SK-N-SH (cell line): ENCODE measurements at regions not wholly inside any gene's neighbourhood (a gene's known extent, or its start where the extent isn't known, plus 50 kb on each side); places are given as distances from the start of the nearest gene placed in this dataset.

Source experiments
- CTCF ChIA-PET: fragments of 300-600, 350-600 bp; formaldehyde crosslinking; extraction: SDS; loops from one replicate; lab custom pipeline; 2021; lab: Yijun Ruan, JAX
- POLR2A ChIA-PET: fragments of 350-600 bp; sonication (Branson Sonifier 250); formaldehyde crosslinking; extraction: SDS; loops from one replicate; lab custom pipeline; 2020; ENCODE audit warnings: antibody characterized with exemption, inconsistent platforms; lab: Yijun Ruan, JAX
- DNase-seq: peaks from one replicate; pipeline ENCODE4 v3.0.0; 2012
- H2AFZ ChIP-seq: fragments of 200-600 bp; sonication (generic); 2 replicates; pipeline ENCODE4 v1.8.1; 2016; ENCODE audit warnings: antibody characterized with exemption, mild to moderate bottlenecking, low read depth
- H3F3A ChIP-seq: fragments of 200-600 bp; sonication (generic); replicated peaks from 2 replicates; pipeline ENCODE3; 2016; ENCODE audit warnings: antibody characterized with exemption, mild to moderate bottlenecking; ENCODE audit not compliant: insufficient read depth
- H3K27ac ChIP-seq, 2 experiments: fragments of 200-500 bp in 1 of 2; fragments of 200-600 bp in 1 of 2; sonication (Bioruptor generic) in 1 of 2; sonication (generic), shearing (Covaris generic) in 1 of 2; 2 replicates each; pipeline versions ENCODE4 v1.5.1 to v1.6.1; 2014 to 2016; ENCODE audit warnings: low read depth in 2 of 2, inconsistent platforms in 1 of 2, low read length in 1 of 2, mild to moderate bottlenecking in 1 of 2, mixed read lengths in 1 of 2
- H3K27me3 ChIP-seq: fragments of 200-600 bp; sonication (generic), shearing (Covaris generic); 2 replicates; pipeline ENCODE4 v1.6.1; 2016; ENCODE audit warnings: mixed run types; ENCODE audit not compliant: insufficient read depth
- H3K36me3 ChIP-seq, 2 experiments: fragments of 200-500 bp in 1 of 2; fragments of 200-600 bp in 1 of 2; sonication (Bioruptor generic) in 1 of 2; sonication (generic) in 1 of 2; replicated peaks in 1 of 2; 2 replicates each; pipeline versions ENCODE3 to v1.5.1; 2014 to 2016; ENCODE audit warnings: low read length in 1 of 2, mild to moderate bottlenecking in 1 of 2; ENCODE audit not compliant: insufficient read depth in 2 of 2, control insufficient read depth in 1 of 2
- H3K4me1 ChIP-seq, 2 experiments: fragments of 200-500 bp in 1 of 2; fragments of 200-600 bp in 1 of 2; sonication (Bioruptor generic) in 1 of 2; sonication (generic), shearing (Covaris generic) in 1 of 2; 2 replicates each; pipeline versions ENCODE4 v1.5.1 to v1.6.1; 2014 to 2016; ENCODE audit warnings: low read depth in 1 of 2, low read length in 1 of 2, mixed run types in 1 of 2; ENCODE audit not compliant: insufficient read depth in 2 of 2, control insufficient read depth in 1 of 2
- H3K4me2 ChIP-seq: fragments of 200-600 bp; sonication (generic), shearing (Covaris generic); 2 replicates; pipeline ENCODE4 v1.6.1; 2017; ENCODE audit warnings: mixed run types
- H3K4me3 ChIP-seq, 2 experiments: fragments of 200-500 bp in 1 of 2; fragments of 200-600 bp in 1 of 2; sonication (Bioruptor generic) in 1 of 2; sonication (generic), shearing (Covaris generic) in 1 of 2; 2 replicates each; pipeline versions ENCODE4 v1.5.1 to v1.8.1; 2014 to 2016; ENCODE audit warnings: low read depth in 2 of 2, inconsistent platforms in 1 of 2, low read length in 1 of 2, mild to moderate bottlenecking in 1 of 2, mixed read lengths in 1 of 2, moderate library complexity in 1 of 2
- H3K79me2 ChIP-seq: fragments of 200-600 bp; sonication (generic); 2 replicates; pipeline ENCODE4 v1.8.1; 2017; ENCODE audit warnings: mild to moderate bottlenecking; ENCODE audit not compliant: insufficient read depth
- H3K9ac ChIP-seq: fragments of 200-600 bp; sonication (generic); 2 replicates; pipeline ENCODE4 v1.6.1; 2017; ENCODE audit warnings: mixed run types
- H3K9me2 ChIP-seq: fragments of 200-600 bp; sonication (generic); 2 replicates; pipeline ENCODE4 v1.6.1; 2017; ENCODE audit warnings: mixed run types
- H3K9me3 ChIP-seq: fragments of 200-600 bp; sonication (generic); 2 replicates; pipeline ENCODE4 v1.6.1; 2017; ENCODE audit warnings: mixed run types, mild to moderate bottlenecking, moderate library complexity
- H4K20me1 ChIP-seq: fragments of 200-600 bp; sonication (generic); 2 replicates; pipeline ENCODE4 v1.6.1; 2017; ENCODE audit warnings: mild to moderate bottlenecking, mixed run types; ENCODE audit not compliant: insufficient read depth
- FOXJ3 ChIP-seq: sonication (generic); formaldehyde crosslinking; IDR thresholded peaks from 2 replicates; pipeline ENCODE4 v1.5.1; 2020; ENCODE audit warnings: mild to moderate bottlenecking, missing genetic modification reagents
- FOXM1 ChIP-seq: IDR thresholded peaks from 2 replicates; pipeline ENCODE4 v1.4.0; 2012; ENCODE audit warnings: low read depth, mild to moderate bottlenecking
- MAX ChIP-seq: IDR thresholded peaks from 2 replicates; pipeline ENCODE4 v1.4.0; 2012; ENCODE audit warnings: low read depth
- MXI1 ChIP-seq: IDR thresholded peaks from 2 replicates; pipeline ENCODE4 v1.6.1; 2012; ENCODE audit warnings: mild to moderate bottlenecking, low read depth, low read length, improper control_type of control experiment
- NRF1 ChIP-seq: IDR thresholded peaks from 2 replicates; pipeline ENCODE4 v1.6.1; 2012; ENCODE audit warnings: low read depth, mild to moderate bottlenecking, low read length
- POLR2AphosphoS5 ChIP-seq: IDR thresholded peaks from 2 replicates; pipeline ENCODE4 v1.6.1; 2012; ENCODE audit warnings: low read depth, low read length
- RAD21 ChIP-seq: IDR thresholded peaks from 2 replicates; pipeline ENCODE4 v1.6.1; 2012; ENCODE audit warnings: mild to moderate bottlenecking, low read length
- RCOR1 ChIP-seq: fragments of 150-350 bp; IDR thresholded peaks from 2 replicates; pipeline ENCODE4 v1.6.1; 2017; ENCODE audit warnings: antibody characterized with exemption, low read length
- TCF12 ChIP-seq: IDR thresholded peaks from 2 replicates; pipeline ENCODE4 v1.4.0; 2012
- USF1 ChIP-seq: IDR thresholded peaks from 2 replicates; pipeline ENCODE4 v1.4.0; 2012; ENCODE audit warnings: low read depth, borderline replicate concordance
- WGBS: methylation state at CpG from one replicate; pipeline ENCODE4 v1.1.6; 2017; ENCODE audit warnings: low lambda C conversion rate; 5-methylcytosine and 5-hydroxymethylcytosine counted together
- TF ChIP-seq, protein P1 (sequence below): fragments of 150-350 bp; IDR thresholded peaks from 2 replicates; pipeline ENCODE4 v1.6.1; 2017; ENCODE audit warnings: antibody characterized with exemption, low read length, low read depth, borderline replicate concordance
- TF ChIP-seq, protein P2 (sequence below): IDR thresholded peaks from 2 replicates; pipeline ENCODE4 v1.4.0; 2012; ENCODE audit warnings: low read depth, borderline replicate concordance

DNA sequence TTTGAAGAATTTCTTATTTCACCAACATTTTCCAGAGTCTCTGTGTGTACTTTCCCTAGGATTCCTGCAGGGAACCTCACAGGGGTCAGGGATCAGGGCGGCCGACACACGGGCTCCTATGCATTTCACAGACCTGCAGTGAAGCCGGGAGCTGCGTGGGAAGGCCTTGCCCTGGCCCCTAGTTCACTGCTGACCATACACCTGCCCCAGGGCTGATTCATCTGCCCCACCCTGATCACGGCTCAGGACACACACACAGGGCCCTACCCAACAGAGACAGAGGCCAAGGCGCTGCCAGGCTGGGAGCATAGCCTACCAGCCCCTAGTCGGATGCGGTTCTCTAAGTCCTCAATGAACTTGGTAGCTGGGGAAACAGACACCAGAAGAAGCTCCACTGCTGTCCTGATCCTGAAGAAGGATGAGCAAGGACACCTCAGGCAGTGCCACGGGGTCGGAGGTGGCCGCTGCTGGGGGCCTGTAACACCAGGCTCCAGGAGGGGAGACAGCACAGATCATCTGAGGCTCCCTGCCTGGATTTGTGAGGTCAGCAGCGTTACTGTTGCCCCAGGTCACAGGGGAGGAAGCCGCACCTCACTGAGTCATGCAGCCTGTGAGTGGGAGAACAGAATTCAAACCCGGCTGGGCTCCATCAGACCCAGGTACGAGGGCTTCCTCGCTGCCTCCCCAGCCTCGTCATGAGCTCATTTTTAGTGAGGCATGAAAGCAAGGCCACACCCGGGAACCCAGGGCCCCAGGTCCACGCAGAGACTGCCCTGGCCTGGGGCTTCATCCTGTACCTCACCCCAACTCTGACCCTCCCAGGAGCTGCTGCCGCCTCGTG, 278.8 kb upstream of the PPP2R2D start:
- TF ChIP-seq FOXM1 (no peak), RCOR1 (no peak), MAX (no peak), RAD21 (no peak), MXI1 (no peak), NRF1 (no peak), TCF12 (no peak)
- TF ChIP-seq, protein P1, sequence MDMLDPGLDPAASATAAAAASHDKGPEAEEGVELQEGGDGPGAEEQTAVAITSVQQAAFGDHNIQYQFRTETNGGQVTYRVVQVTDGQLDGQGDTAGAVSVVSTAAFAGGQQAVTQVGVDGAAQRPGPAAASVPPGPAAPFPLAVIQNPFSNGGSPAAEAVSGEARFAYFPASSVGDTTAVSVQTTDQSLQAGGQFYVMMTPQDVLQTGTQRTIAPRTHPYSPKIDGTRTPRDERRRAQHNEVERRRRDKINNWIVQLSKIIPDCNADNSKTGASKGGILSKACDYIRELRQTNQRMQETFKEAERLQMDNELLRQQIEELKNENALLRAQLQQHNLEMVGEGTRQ: no peak
- Histone ChIP-seq H3K4me2 (no peak overlapping the region), H3K9me2 (no peaks in the 10 kb centered on the region), H3K4me1 (no peaks in the 10 kb centered on the region), H3K9me3 (no peaks in the 10 kb centered on the region; the same call in 1 of the 2 replicates), H3F3A (no peaks in the 10 kb centered on the region), H2AFZ (no peak overlapping the region), H3K36me3 (no peaks in the 10 kb centered on the region), H3K27me3 (no peaks in the 10 kb centered on the region), H3K4me3 (no peak overlapping the region), H4K20me1 (no peaks in the 10 kb centered on the region), H3K9ac (no peak overlapping the region), H3K79me2 (no peaks in the 10 kb centered on the region), H3K27ac (no peak overlapping the region)
- ChIA-PET POLR2A (no interaction called here), CTCF (no interaction called here)
- WGBS: 72% methylated on average over 11 of the region's 22 CpGs
- DNase-seq: no peak

- ChIA-PET POLR2A (no interaction called here), CTCF (no interaction called here)
- Histone ChIP-seq H3K9me2 (no peaks in the 10 kb centered on the region), H3K27me3 (no peaks in the 10 kb centered on the region), H2AFZ (no peak overlapping the region), H3K4me3 (no peak overlapping the region), H3K4me1 (no peaks in the 10 kb centered on the region), H3K79me2 (no peaks in the 10 kb centered on the region), H3K9ac (no peak overlapping the region), H3K36me3 (no peaks in the 10 kb centered on the region), H3F3A (no peaks in the 10 kb centered on the region), H3K9me3 (no peaks in the 10 kb centered on the region; the same call in 1 of the 2 replicates), H4K20me1 (no peaks in the 10 kb centered on the region), H3K4me2 (no peak overlapping the region), H3K27ac (no peak overlapping the region)
- no peak for DNase-seq
- TF ChIP-seq MXI1 (no peak), POLR2AphosphoS5 (no peak), FOXJ3 (CRISPR knock-in tag) (no peak), USF1 (no peak)
- TF ChIP-seq, protein P2, sequence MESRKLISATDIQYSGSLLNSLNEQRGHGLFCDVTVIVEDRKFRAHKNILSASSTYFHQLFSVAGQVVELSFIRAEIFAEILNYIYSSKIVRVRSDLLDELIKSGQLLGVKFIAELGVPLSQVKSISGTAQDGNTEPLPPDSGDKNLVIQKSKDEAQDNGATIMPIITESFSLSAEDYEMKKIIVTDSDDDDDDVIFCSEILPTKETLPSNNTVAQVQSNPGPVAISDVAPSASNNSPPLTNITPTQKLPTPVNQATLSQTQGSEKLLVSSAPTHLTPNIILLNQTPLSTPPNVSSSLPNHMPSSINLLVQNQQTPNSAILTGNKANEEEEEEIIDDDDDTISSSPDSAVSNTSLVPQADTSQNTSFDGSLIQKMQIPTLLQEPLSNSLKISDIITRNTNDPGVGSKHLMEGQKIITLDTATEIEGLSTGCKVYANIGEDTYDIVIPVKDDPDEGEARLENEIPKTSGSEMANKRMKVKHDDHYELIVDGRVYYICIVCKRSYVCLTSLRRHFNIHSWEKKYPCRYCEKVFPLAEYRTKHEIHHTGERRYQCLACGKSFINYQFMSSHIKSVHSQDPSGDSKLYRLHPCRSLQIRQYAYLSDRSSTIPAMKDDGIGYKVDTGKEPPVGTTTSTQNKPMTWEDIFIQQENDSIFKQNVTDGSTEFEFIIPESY: no peak
- 67% methylated on average over 11 of the region's 26 CpGs for WGBS
These were observed 275.8 kb upstream of the PPP2R2D start for GRCh38 chr10:131625041-131625440.
